ENCODE measurements at regions not wholly inside any gene's neighbourhood (a gene's known extent, or its start where the extent isn't known, plus 50 kb on each side); places are given as distances from the start of the nearest gene placed in this dataset.

DNA sequence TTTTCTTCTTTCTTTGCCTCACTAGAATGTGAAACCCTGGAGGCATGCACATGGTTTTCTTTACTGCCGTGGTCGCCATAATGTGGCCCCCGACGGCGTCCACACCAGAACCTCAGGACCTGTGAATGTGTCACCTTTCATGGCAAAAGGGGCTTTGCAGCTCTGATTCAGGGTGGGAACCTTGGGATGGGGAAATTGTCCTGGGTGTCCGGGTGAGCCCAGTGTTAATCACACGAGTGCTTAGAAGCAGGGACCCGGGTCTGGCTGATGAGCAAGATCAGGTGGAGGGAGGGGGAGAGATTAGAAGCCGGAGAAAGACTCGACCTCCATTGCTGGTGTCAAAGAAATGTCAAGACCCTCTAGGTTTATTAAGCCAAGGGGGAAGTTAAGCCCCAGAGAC, 74.7 kb upstream of the SHISAL1 start:
- Histone ChIP-seq H4K20me1 (ENCODE audit: insufficient read depth) (no peaks in the 10 kb centered on the region), H3K9me2 (ENCODE audit: insufficient read depth) (no peaks in the 10 kb centered on the region), H3K4me2 (ENCODE audit: low read length) (no peak overlapping the region), H3K9ac (ENCODE audit: low read length) (no peak overlapping the region), H3K27me3 (ENCODE audit: insufficient read depth, low read length) (peaks cover 21% of the 10 kb centered on the region), H3K4me3 (replicated peaks in 1 of 2; ENCODE audit: low read depth in 1 of 2, low read length in 2 of 2) (no peak overlapping the region), H2AFZ (ENCODE audit: low read depth, low read length, poor library complexity, severe bottlenecking) (no peak overlapping the region), H3K36me3 (ENCODE audit: control insufficient read depth in 1 of 2, insufficient read depth in 2 of 2, low read length in 2 of 2) (no peaks in the 10 kb centered on the region), H3K9me3 (ENCODE audit: control insufficient read depth in 1 of 2, insufficient read depth in 1 of 2, low read depth in 1 of 2, low read length in 2 of 2) (no peaks in the 10 kb centered on the region), H3K27ac (ENCODE audit: low read depth, low read length) (no peak overlapping the region), H3K4me1 (ENCODE audit: control insufficient read depth in 1 of 2, insufficient read depth in 2 of 2, low read length in 2 of 2) (no peaks in the 10 kb centered on the region), H3K79me2 (ENCODE audit: insufficient read depth, low read length) (no peaks in the 10 kb centered on the region)
- RAD21 ChIA-PET (ENCODE audit: low non-redundant PET in 1 of 2, low total read pairs in 2 of 2, uncharacterized antibody in 2 of 2, unreplicated experiment in 2 of 2) = no interaction called here
- POLR2A ChIA-PET = no interaction called here
- DNase-seq (ENCODE audit: low read depth, low spot score) = no peak
- TF ChIP-seq, protein P1, sequence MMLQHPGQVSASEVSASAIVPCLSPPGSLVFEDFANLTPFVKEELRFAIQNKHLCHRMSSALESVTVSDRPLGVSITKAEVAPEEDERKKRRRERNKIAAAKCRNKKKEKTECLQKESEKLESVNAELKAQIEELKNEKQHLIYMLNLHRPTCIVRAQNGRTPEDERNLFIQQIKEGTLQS (IDR thresholded peaks at IDR 0.05) = no peak
- TF ChIP-seq SP1 (IDR thresholded peaks at IDR 0.05; ENCODE audit: low read depth) (no peak), POLR2AphosphoS5 (IDR thresholded peaks at IDR 0.05; ENCODE audit: low read depth, low read length) (no peak), RAD21 (IDR thresholded peaks at IDR 0.05; ENCODE audit: low read depth) (no peak), ZFX (IDR thresholded peaks at IDR 0.05) (no peak), EZH2phosphoT487 (IDR thresholded peaks at IDR 0.05; ENCODE audit: borderline replicate concordance) (no peak), CBX3 (IDR thresholded peaks at IDR 0.05; ENCODE audit: low read depth) (no peak), CEBPB (IDR thresholded peaks at IDR 0.05; ENCODE audit: low read depth) (no peak), POLR2A (IDR thresholded peaks at IDR 0.05; ENCODE audit: borderline replicate concordance, extremely low read depth, insufficient read depth, insufficient read length) (no peak), ZNF274 (IDR thresholded peaks at IDR 0.05; ENCODE audit: low read depth, low read length) (no peak), ELF1 (IDR thresholded peaks at IDR 0.05; ENCODE audit: borderline replicate concordance, low read depth) (no peak), FOSL1 (IDR thresholded peaks at IDR 0.05; ENCODE audit: low read depth) (no peak)
- TF ChIP-seq, protein P2, sequence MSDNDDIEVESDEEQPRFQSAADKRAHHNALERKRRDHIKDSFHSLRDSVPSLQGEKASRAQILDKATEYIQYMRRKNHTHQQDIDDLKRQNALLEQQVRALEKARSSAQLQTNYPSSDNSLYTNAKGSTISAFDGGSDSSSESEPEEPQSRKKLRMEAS (IDR thresholded peaks at IDR 0.05) = no peak
- TF ChIP-seq, protein P3, sequence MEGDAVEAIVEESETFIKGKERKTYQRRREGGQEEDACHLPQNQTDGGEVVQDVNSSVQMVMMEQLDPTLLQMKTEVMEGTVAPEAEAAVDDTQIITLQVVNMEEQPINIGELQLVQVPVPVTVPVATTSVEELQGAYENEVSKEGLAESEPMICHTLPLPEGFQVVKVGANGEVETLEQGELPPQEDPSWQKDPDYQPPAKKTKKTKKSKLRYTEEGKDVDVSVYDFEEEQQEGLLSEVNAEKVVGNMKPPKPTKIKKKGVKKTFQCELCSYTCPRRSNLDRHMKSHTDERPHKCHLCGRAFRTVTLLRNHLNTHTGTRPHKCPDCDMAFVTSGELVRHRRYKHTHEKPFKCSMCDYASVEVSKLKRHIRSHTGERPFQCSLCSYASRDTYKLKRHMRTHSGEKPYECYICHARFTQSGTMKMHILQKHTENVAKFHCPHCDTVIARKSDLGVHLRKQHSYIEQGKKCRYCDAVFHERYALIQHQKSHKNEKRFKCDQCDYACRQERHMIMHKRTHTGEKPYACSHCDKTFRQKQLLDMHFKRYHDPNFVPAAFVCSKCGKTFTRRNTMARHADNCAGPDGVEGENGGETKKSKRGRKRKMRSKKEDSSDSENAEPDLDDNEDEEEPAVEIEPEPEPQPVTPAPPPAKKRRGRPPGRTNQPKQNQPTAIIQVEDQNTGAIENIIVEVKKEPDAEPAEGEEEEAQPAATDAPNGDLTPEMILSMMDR (IDR thresholded peaks at IDR 0.05 in 2 of 3, conservative IDR thresholded peaks at IDR 0.05 in 1 of 3; ENCODE audit: borderline replicate concordance in 1 of 3, insufficient read depth in 1 of 3, low read depth in 2 of 3, low read length in 2 of 3) = no peak
- TF ChIP-seq, protein P4, sequence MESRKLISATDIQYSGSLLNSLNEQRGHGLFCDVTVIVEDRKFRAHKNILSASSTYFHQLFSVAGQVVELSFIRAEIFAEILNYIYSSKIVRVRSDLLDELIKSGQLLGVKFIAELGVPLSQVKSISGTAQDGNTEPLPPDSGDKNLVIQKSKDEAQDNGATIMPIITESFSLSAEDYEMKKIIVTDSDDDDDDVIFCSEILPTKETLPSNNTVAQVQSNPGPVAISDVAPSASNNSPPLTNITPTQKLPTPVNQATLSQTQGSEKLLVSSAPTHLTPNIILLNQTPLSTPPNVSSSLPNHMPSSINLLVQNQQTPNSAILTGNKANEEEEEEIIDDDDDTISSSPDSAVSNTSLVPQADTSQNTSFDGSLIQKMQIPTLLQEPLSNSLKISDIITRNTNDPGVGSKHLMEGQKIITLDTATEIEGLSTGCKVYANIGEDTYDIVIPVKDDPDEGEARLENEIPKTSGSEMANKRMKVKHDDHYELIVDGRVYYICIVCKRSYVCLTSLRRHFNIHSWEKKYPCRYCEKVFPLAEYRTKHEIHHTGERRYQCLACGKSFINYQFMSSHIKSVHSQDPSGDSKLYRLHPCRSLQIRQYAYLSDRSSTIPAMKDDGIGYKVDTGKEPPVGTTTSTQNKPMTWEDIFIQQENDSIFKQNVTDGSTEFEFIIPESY (IDR thresholded peaks at IDR 0.05; ENCODE audit: extremely low read depth, insufficient replicate concordance, low read length) = no peak
- CTCF ChIA-PET = no interaction called here
- intact Hi-C loops (cut with micrococcal nuclease) = no loop called here
- no peak for ATAC-seq
- BruUV-seq (replicated peaks) = no TSS peak

All from HCT116 (cell line).